Glutamatergic neuron (in vitro differentiated cells): ENCODE measurements at regions not wholly inside any gene's neighbourhood (a gene's known extent, or its start where the extent isn't known, plus 50 kb on each side); places are given as distances from the start of the nearest gene placed in this dataset.

ENCODE experiments used
- DNase-seq: peaks from one replicate; pipeline ENCODE4 v3.0.0; 2022
- H3K27ac Mint-ChIP-seq: one replicate; pipeline ENCODE4 v1.8.0; 2020; ENCODE audit warnings: mild to moderate bottlenecking, mixed read lengths, inconsistent platforms; ENCODE audit not compliant: unreplicated experiment
- H3K27me3 Mint-ChIP-seq: one replicate; pipeline ENCODE4 v1.8.0; 2020; ENCODE audit warnings: mild to moderate bottlenecking, moderate library complexity, mixed read lengths, inconsistent platforms; ENCODE audit not compliant: unreplicated experiment
- H3K36me3 Mint-ChIP-seq: one replicate; pipeline ENCODE4 v1.8.0; 2020; ENCODE audit warnings: mild to moderate bottlenecking, mixed read lengths, inconsistent platforms; ENCODE audit not compliant: unreplicated experiment
- H3K4me1 Mint-ChIP-seq: one replicate; pipeline ENCODE4 v1.8.0; 2020; ENCODE audit warnings: mild to moderate bottlenecking, low read depth, mixed read lengths, inconsistent platforms; ENCODE audit not compliant: unreplicated experiment
- H3K4me3 Mint-ChIP-seq: one replicate; pipeline ENCODE4 v1.8.0; 2020; ENCODE audit warnings: mild to moderate bottlenecking, mixed read lengths, inconsistent platforms; ENCODE audit not compliant: unreplicated experiment
- H3K9me3 Mint-ChIP-seq: one replicate; pipeline ENCODE4 v1.8.0; 2020; ENCODE audit warnings: mild to moderate bottlenecking, moderate library complexity, mixed read lengths, inconsistent platforms; ENCODE audit not compliant: unreplicated experiment
- CTCF ChIP-seq: fragments of 200-600 bp; sonication (generic); IDR thresholded peaks from one replicate; pipeline ENCODE4 v1.5.0; 2021; ENCODE audit not compliant: partially characterized antibody, unreplicated experiment

DNA sequence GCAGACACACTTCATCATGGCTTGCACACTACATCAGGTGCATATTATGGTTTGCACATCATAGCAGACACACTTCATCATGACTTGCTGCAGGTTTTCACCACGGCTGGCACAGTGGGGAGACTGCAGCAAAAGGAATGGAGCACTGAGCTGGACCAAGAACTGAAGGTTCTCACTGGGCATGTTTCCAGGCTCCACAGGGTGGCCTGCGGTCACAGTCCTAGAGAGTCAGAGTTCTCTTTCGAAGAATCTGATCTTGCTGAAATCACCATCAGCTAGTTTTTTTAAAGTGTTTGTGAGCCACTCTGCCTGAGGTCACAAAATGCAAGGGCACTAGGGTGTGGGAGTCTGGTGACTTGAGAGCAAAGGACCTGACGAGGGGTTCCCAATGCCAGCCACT, 140.4 kb upstream of the NPY start:
- H3K36me3 Mint-ChIP-seq, result no peaks in the 10 kb centered on the region
- H3K27me3 Mint-ChIP-seq, result no peaks in the 10 kb centered on the region
- no peak overlapping the region for H3K27ac Mint-ChIP-seq
- peaks cover 7% of the 10 kb centered on the region for H3K4me1 Mint-ChIP-seq
- no peak for TF ChIP-seq CTCF
- DNase-seq, result no peak
- no peak overlapping the region for H3K4me3 Mint-ChIP-seq
- H3K9me3 Mint-ChIP-seq, result no peaks in the 10 kb centered on the region

DNA sequence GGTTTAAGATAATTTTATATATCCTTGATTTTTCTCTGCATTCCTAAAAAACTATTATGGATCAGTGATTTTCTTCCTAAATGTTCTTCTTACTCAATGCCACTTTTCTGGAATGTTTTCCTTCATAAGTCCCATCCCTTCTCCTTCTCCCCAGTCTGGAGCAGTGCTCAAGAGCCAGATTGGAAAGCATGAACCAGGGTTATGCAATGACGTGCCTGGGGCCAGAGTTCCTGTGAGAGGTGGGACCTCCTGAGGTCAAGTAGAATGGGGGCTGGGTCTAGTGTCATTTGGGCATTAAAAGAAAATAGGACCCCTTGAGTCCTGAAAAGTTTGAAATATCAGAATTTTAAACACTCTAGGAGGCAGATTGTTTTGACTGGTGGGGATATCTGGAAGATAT, 132.0 kb upstream of the NPY start:
- no peak for TF ChIP-seq CTCF
- no peak for DNase-seq
- peaks cover 1% of the 10 kb centered on the region for H3K9me3 Mint-ChIP-seq
- H3K27ac Mint-ChIP-seq, result no peak overlapping the region
- no peaks in the 10 kb centered on the region for H3K4me1 Mint-ChIP-seq
- H3K4me3 Mint-ChIP-seq, result no peak overlapping the region
- H3K36me3 Mint-ChIP-seq, result peaks cover 9% of the 10 kb centered on the region
- H3K27me3 Mint-ChIP-seq, result no peaks in the 10 kb centered on the region

DNA sequence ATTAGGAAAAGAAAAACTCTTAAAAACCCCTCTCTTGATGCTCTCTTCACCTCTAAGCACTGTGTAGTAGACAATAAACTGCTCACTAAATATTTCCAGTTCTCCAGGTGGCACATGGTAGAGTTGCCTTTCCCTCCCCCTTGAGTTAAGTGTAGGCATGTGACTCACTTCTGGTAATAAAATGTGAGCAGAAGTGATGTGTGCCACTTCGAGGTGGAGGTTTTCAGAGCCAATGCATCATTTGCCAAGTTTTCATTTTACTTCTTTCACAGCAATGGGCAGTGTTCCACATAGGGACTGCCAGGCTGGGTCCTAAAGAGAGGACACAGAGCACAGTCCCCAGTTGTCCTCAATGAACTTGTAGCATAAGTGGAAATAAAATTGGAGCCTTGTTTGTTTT, 131.6 kb upstream of the NPY start:
- TF ChIP-seq CTCF, result no peak
- Mint-ChIP-seq H3K36me3 (peaks cover 9% of the 10 kb centered on the region), H3K4me3 (no peak overlapping the region), H3K4me1 (no peaks in the 10 kb centered on the region), H3K27me3 (no peaks in the 10 kb centered on the region), H3K27ac (no peak overlapping the region), H3K9me3 (peaks cover 1% of the 10 kb centered on the region)
- no peak for DNase-seq

DNA sequence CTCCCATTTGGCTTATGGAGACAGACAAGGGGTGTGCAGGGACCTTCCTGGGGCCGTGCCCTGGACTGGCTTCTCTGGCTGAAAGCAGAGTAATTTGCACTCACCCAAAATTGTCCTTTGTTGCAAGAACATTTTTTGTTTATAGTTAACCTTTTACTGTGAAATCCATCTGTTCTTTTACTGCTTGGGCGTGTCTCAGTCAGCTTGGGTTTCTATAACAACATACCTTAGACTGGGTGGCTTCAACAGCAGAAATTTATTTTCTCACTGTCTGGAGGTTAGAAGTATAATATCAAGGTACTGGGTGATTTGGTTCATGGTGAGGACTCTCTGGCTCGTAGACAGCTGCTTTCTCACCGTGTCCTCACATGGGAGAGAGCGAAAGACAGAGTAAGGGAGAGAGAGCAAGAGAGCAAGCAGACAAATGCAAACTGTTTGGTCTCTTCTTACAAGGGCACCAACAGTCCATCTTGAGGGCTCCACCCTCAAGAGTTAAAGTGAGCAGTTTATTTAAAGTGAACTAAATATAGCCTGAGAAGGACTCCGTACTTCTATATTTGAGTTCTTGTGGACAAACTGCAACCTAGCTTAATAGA, 131.0 kb upstream of the NPY start:
- TF ChIP-seq CTCF, result no peak

GRCh38 chr7:24157666-24158065, 126.3 kb upstream of the NPY start:
- Mint-ChIP-seq H3K4me3 (no peak overlapping the region), H3K27me3 (no peaks in the 10 kb centered on the region), H3K4me1 (no peaks in the 10 kb centered on the region), H3K9me3 (no peaks in the 10 kb centered on the region), H3K36me3 (no peaks in the 10 kb centered on the region), H3K27ac (no peak overlapping the region)
- DNase-seq, result no peak
- no peak for TF ChIP-seq CTCF

More for the DNA sequence above, 131.0 kb upstream of the NPY start:
- no peak for DNase-seq
- peaks cover 9% of the 10 kb centered on the region for H3K36me3 Mint-ChIP-seq
- H3K27ac Mint-ChIP-seq, result no peak overlapping the region
- no peak overlapping the region for H3K4me3 Mint-ChIP-seq
- H3K9me3 Mint-ChIP-seq, result peaks cover 1% of the 10 kb centered on the region
- no peaks in the 10 kb centered on the region for H3K4me1 Mint-ChIP-seq
- no peaks in the 10 kb centered on the region for H3K27me3 Mint-ChIP-seq
